ENCODE measurements at regions not wholly inside any gene's neighbourhood (a gene's known extent, or its start where the extent isn't known, plus 50 kb on each side); places are given as distances from the start of the nearest gene placed in this dataset.

GRCh38 chr11:80861193-80861592 lies 1420.4 kb upstream of the TENM4 start:
- no peak for DNase-seq (ENCODE audit: low read depth, low spot score)
- Histone ChIP-seq H3K4me3 (ENCODE audit: low read depth, low read length) (no peak overlapping the region), H3K27ac (ENCODE audit: low read depth, low read length) (no peak overlapping the region), H3K27me3 (ENCODE audit: control insufficient read depth, insufficient read depth, low read length) (no peaks in the 10 kb centered on the region), H3K9me3 (ENCODE audit: control insufficient read depth, insufficient read depth, low read length) (no peaks in the 10 kb centered on the region)
- TF ChIP-seq, protein P1, sequence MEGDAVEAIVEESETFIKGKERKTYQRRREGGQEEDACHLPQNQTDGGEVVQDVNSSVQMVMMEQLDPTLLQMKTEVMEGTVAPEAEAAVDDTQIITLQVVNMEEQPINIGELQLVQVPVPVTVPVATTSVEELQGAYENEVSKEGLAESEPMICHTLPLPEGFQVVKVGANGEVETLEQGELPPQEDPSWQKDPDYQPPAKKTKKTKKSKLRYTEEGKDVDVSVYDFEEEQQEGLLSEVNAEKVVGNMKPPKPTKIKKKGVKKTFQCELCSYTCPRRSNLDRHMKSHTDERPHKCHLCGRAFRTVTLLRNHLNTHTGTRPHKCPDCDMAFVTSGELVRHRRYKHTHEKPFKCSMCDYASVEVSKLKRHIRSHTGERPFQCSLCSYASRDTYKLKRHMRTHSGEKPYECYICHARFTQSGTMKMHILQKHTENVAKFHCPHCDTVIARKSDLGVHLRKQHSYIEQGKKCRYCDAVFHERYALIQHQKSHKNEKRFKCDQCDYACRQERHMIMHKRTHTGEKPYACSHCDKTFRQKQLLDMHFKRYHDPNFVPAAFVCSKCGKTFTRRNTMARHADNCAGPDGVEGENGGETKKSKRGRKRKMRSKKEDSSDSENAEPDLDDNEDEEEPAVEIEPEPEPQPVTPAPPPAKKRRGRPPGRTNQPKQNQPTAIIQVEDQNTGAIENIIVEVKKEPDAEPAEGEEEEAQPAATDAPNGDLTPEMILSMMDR (IDR thresholded peaks at IDR 0.05; ENCODE audit: low read depth, low read length) = no peak
- ChIA-PET POLR2A (no interaction called here), CTCF (no interaction called here)

DNA sequence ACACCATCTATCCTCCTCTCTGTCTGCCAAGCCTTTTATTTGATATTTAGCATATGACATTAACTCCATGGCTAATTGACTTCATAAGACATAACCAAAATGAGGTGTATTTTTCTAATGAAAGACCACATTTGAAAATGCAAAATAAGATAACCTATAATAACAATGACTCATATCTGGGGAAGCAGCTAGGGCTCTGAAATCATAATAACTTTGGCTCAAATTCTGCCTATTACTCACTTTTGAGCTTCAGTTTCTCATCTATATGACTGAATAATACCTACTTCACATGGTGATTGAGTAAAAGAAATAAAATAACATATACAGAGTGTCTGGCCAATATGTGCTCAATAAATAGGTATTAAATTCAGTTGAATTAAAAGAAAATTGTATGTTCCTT lies 1419.8 kb upstream of the TENM4 start:
- no peaks in the 10 kb centered on the region for H3K27me3 ChIP-seq (ENCODE audit: control insufficient read depth, insufficient read depth, low read length)
- no peaks in the 10 kb centered on the region for H3K9me3 ChIP-seq (ENCODE audit: control insufficient read depth, insufficient read depth, low read length)
- H3K4me3 ChIP-seq (ENCODE audit: low read depth, low read length) = no peak overlapping the region
- H3K27ac ChIP-seq (ENCODE audit: low read depth, low read length) = no peak overlapping the region
- DNase-seq (ENCODE audit: low read depth, low spot score) = no peak
- ChIA-PET CTCF (no interaction called here), POLR2A (no interaction called here)
- TF ChIP-seq, protein P1 (IDR thresholded peaks at IDR 0.05; ENCODE audit: low read depth, low read length) = no peak

- H3K27me3 ChIP-seq (ENCODE audit: control insufficient read depth, insufficient read depth, low read length) = no peaks in the 10 kb centered on the region
- ChIA-PET CTCF (no interaction called here), POLR2A (no interaction called here)
- no peak overlapping the region for H3K4me3 ChIP-seq (ENCODE audit: low read depth, low read length)
- no peak overlapping the region for H3K27ac ChIP-seq (ENCODE audit: low read depth, low read length)
- no peak for DNase-seq (ENCODE audit: low read depth, low spot score)
- no peaks in the 10 kb centered on the region for H3K9me3 ChIP-seq (ENCODE audit: control insufficient read depth, insufficient read depth, low read length)
- TF ChIP-seq, protein P1 (IDR thresholded peaks at IDR 0.05; ENCODE audit: low read depth, low read length) = no peak
Observed at GRCh38 chr11:80856066-80856465, 1415.2 kb upstream of the TENM4 start.

DNA sequence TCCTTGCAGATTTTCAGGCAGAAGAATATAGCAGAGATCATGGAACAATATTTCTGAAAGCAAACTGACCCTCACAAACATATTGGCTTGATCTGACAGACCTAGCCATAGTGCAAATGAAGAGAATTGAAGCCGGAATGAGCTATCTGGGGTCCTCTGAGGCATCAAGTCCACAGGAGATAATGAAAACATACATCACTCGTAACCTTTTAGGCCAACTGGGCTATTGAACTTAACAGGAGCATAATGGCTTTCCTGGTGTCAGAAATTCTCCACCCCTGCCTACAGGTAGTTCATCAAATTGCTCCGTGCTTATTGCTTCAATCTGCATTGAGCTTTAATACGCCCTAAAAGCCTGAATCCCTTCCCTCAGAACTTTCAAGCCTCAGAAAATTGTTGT lies 1414.6 kb upstream of the TENM4 start:
- Histone ChIP-seq H3K9me3 (ENCODE audit: control insufficient read depth, insufficient read depth, low read length) (no peaks in the 10 kb centered on the region), H3K4me3 (ENCODE audit: low read depth, low read length) (no peak overlapping the region), H3K27ac (ENCODE audit: low read depth, low read length) (no peak overlapping the region), H3K27me3 (ENCODE audit: control insufficient read depth, insufficient read depth, low read length) (no peaks in the 10 kb centered on the region)
- CTCF ChIA-PET = no interaction called here
- POLR2A ChIA-PET = no interaction called here
- no peak for DNase-seq (ENCODE audit: low read depth, low spot score)
- TF ChIP-seq, protein P1 (IDR thresholded peaks at IDR 0.05; ENCODE audit: low read depth, low read length) = no peak

- Histone ChIP-seq H3K4me3 (ENCODE audit: low read depth, low read length) (no peak overlapping the region), H3K9me3 (ENCODE audit: control insufficient read depth, insufficient read depth, low read length) (no peaks in the 10 kb centered on the region), H3K27me3 (ENCODE audit: control insufficient read depth, insufficient read depth, low read length) (no peaks in the 10 kb centered on the region), H3K27ac (ENCODE audit: low read depth, low read length) (no peak overlapping the region)
- TF ChIP-seq, protein P1 (IDR thresholded peaks at IDR 0.05; ENCODE audit: low read depth, low read length) = no peak
- ChIA-PET POLR2A (no interaction called here), CTCF (no interaction called here)
- DNase-seq (ENCODE audit: low read depth, low spot score) = no peak
Observed at GRCh38 chr11:80849253-80849652, 1408.4 kb upstream of the TENM4 start.
